GM21723 (cell line): ENCODE measurements at regions not wholly inside any gene's neighbourhood (a gene's known extent, or its start where the extent isn't known, plus 50 kb on each side); places are given as distances from the start of the nearest gene placed in this dataset.

Source experiments
- ATAC-seq: cut with Tn5 transposase; IDR thresholded peaks from one replicate; pipeline ENCODE4 v1.9.1; 2021; ENCODE audit warnings: mild to moderate bottlenecking, moderate library complexity; ENCODE audit not compliant: unreplicated experiment

GRCh38 chr13:31081316-31081715 is 80.4 kb downstream of the HSPH1 start:
- ATAC-seq = no peak

DNA sequence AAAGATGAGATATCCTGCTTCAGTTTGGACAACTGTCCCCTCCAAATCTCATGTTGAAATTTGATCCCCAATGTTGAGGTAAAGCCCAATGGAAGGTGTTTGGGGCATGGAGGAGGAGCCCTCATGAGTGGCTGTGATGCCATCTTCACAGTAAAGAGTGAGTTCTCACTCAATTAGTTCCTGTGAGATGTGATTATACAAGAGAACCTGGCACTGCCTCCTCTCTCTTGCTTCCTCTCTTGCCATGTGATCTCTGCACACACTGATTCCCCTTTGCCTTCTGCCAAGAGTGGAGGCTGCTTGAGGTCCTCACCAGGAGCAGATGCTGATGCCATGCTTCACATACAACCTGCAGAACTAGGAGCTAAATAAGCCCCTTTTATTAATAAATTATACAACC is 86.9 kb downstream of the HSPH1 start:
- ATAC-seq = no peak

DNA sequence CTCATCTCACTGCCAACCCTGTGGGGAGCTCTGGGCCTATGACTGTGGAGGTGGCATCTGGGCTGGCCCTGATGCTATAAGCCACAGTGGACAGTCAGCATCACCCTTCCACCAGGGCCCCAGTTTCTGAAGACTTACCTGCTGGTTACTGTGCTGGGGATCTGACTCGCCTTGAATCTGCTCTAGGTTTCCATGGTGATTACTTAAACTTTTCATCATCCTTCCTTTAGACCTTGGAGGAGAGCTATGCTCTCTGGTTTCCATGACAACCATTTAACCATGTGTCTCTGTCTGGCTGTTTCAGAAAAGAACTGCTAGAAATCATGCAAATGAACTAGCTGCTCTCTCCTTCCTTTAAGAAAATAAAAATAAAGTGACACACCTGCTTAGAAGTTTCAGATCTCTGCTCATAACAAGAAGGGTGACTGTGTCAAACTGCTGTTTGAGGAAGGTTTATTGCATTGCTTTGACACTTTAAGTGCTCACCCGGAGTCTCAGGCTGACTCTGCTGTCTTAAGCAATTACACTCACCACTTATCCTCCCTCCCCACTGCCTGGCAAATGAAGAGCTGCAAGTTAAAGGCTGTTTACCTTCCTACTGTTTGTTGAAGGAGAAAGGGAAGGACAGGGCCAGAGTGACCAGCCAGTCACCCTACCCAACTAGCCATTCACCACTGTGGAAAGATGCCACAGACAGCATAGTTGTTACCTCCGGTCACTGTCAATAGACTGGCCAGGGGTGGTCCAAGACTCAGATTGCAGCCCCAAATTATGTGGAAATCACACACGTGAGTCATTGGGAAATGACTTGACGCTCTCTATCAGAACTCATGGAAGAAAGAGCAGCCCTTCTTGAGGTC is 87.6 kb downstream of the HSPH1 start:
- ATAC-seq = peak; percentile 97

GRCh38 chr13:31072041-31072440 is 89.7 kb downstream of the HSPH1 start:
- no peak for ATAC-seq

DNA sequence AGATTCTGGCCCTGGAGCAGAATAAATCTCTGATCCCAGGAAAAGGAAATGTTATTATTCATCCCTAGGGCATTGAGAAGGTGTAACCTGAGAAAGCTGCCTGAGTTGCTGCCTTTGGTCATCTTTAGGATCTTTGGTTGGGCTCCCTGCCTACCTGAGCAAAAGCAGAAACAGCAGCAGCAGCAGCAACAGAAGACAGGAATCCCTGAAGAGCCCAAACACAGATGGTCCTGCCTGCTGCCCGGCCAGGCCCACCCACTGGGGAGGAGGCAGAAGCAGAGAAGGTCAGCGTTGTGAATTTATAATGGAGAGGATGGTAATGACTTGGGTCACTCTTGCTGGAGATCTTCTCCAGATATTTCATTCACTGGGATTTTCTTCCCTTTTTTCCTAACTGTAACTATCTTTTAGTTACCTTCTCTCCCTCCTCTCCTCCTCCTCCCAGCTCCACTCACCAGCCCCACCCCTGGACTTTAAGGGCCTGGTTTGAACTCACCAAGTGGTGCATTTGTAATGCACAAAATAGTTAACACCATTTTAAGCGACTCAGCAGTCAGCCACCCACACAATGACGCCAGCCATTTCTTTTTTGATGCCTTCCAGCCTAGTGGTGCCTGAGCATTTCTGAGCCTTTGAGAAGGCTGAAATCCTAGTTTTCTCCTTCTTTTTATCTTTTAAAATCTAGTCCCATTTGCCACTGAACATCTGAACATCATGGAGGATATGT is 91.7 kb downstream of the HSPH1 start:
- no peak for ATAC-seq

GRCh38 chr13:31068119-31068423 is 93.6 kb downstream of the HSPH1 start:
- ATAC-seq = no peak

GRCh38 chr13:31067416-31068118 is 94.1 kb downstream of the HSPH1 start:
- no peak for ATAC-seq

- no peak for ATAC-seq
These were observed 97.1 kb downstream of the HSPH1 start for GRCh38 chr13:31064636-31065035.

- no peak for ATAC-seq
These were observed 97.9 kb downstream of the HSPH1 start for GRCh38 chr13:31063772-31064171.

- no peak for ATAC-seq
These were observed 101.0 kb downstream of the HSPH1 start for GRCh38 chr13:31060655-31061054.

DNA sequence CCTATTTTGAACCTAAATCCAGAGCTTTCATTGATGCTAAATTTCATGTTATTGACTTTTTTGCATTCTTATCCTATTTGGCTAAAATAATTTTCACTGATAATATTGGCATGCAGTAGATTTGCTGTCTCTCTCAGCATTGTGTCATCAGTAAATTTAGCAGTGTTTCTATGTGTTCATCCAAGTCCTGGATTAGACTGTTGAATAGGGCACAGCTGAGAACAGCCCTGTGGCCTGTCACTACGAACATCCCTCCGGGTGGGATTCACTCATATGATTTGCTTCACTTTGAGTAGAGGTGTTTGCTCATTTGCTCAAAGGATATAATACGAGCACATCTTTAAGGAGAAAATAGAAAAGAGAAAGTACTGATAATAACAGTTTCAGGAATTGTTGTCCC is 101.5 kb downstream of the HSPH1 start:
- ATAC-seq = no peak

GRCh38 chr13:31057403-31058033 is 104.2 kb downstream of the HSPH1 start:
- ATAC-seq = no peak

GRCh38 chr13:31056644-31057271 is 104.9 kb downstream of the HSPH1 start:
- no peak for ATAC-seq

- no peak for ATAC-seq
These were observed 106.1 kb downstream of the HSPH1 start for GRCh38 chr13:31055589-31055988.

GRCh38 chr13:31054632-31055031 is 107.1 kb downstream of the HSPH1 start:
- ATAC-seq = no peak

- ATAC-seq = no peak
These were observed 107.8 kb downstream of the HSPH1 start for GRCh38 chr13:31053896-31054295.

DNA sequence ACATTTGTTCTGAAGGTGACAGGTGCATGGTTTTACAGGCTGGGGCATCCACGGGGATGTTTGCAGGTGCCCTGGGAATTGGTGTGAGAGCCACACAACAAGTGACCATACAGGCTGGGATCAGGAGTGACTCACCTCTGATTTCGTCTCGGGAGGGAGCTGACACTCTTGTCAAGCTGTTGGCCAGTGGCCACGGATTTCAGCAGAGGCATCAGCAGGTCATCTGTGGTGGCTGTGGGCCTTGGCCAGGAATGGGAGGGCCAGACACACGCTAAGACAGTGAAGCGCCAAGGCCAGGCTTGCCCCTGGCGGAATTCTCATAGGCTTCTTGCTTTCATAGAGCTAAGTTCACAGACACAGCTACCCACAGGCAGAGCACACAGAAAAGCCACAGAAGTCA is 108.6 kb downstream of the HSPH1 start:
- ATAC-seq = no peak

GRCh38 chr13:31052478-31052877 is 109.2 kb downstream of the HSPH1 start:
- ATAC-seq = no peak

GRCh38 chr13:31051999-31052398 is 109.7 kb downstream of the HSPH1 start:
- no peak for ATAC-seq

GRCh38 chr13:31050486-31051400 is 111.0 kb downstream of the HSPH1 start:
- no peak for ATAC-seq
